Right lung (tissue), 2 donors: ENCODE measurements at regions not wholly inside any gene's neighbourhood (a gene's known extent, or its start where the extent isn't known, plus 50 kb on each side); places are given as distances from the start of the nearest gene placed in this dataset.
"Not testable (repeated sequence)": the region's sequence is repeated elsewhere in the genome, so short reads cannot be mapped to it uniquely, and the experiment has no call there.

ENCODE experiments used
- DNase-seq, 2 donors: peaks; one replicate each; pipeline ENCODE4 v3.0.0-alpha.2; 2013

GRCh38 chr13:61358599-61358998, 57.0 kb downstream of the PCDH20 start:
- DNase-seq: no peak

- DNase-seq: no peak
Observed at GRCh38 chr13:61350341-61350740, 65.3 kb downstream of the PCDH20 start.

GRCh38 chr13:61339054-61339621, 76.5 kb downstream of the PCDH20 start:
- DNase-seq: no peak

- no peak for DNase-seq
Observed at GRCh38 chr13:61316647-61317046, 99.0 kb downstream of the PCDH20 start.

- DNase-seq: no peak
Observed at GRCh38 chr13:61294467-61295191, 121.0 kb downstream of the PCDH20 start.

GRCh38 chr13:61286148-61286745, 129.4 kb downstream of the PCDH20 start:
- no peak for DNase-seq

- DNase-seq: no peak
Observed at GRCh38 chr13:61277586-61278276, 137.9 kb downstream of the PCDH20 start.

- no peak for DNase-seq
Observed at GRCh38 chr13:61277088-61277487, 138.6 kb downstream of the PCDH20 start.

- no peak for DNase-seq
Observed at GRCh38 chr13:61276401-61276800, 139.2 kb downstream of the PCDH20 start.

- no peak for DNase-seq
Observed at GRCh38 chr13:61275736-61276135, 139.9 kb downstream of the PCDH20 start.

- no peak for DNase-seq
Observed at GRCh38 chr13:61275251-61275650, 140.4 kb downstream of the PCDH20 start.

- DNase-seq: not testable (repeated sequence)
Observed at GRCh38 chr13:61266896-61267295, 148.8 kb downstream of the PCDH20 start.

- peak in 1 of 2 donors; percentile 2 for DNase-seq
Observed at GRCh38 chr13:61261746-61262472, 153.7 kb downstream of the PCDH20 start.

- no peak for DNase-seq
Observed at GRCh38 chr13:61258185-61258584, 157.5 kb downstream of the PCDH20 start.

GRCh38 chr13:61255040-61255796, 160.4 kb downstream of the PCDH20 start:
- DNase-seq: no peak

GRCh38 chr13:61253105-61253877, 162.4 kb downstream of the PCDH20 start:
- DNase-seq: no peak

GRCh38 chr13:61252213-61252612, 163.4 kb downstream of the PCDH20 start:
- DNase-seq: peak in 1 of 2 donors; percentile 30

GRCh38 chr13:61247149-61247936, 168.3 kb downstream of the PCDH20 start:
- no peak for DNase-seq

GRCh38 chr13:61246351-61246750, 169.3 kb downstream of the PCDH20 start:
- DNase-seq: no peak

- DNase-seq: peak; percentile 3 to 8
Observed at GRCh38 chr13:61215601-61216000, 200.0 kb downstream of the PCDH20 start.
